MM.1S (cell line): ENCODE measurements at regions not wholly inside any gene's neighbourhood (a gene's known extent, or its start where the extent isn't known, plus 50 kb on each side); places are given as distances from the start of the nearest gene placed in this dataset.

Experiments used
- CTCF ChIP-seq: fragments of 300-600 bp; sonication (generic); IDR thresholded peaks from 2 replicates; pipeline ENCODE4 v1.5.1; 2016; ENCODE audit warnings: antibody characterized with exemption, low read length, mixed read lengths
- EZH2 ChIP-seq: fragments of 300-600 bp; sonication (generic); optimal IDR thresholded peaks from 2 replicates; pipeline ENCODE3; 2017; ENCODE audit warnings: low read depth, mild to moderate bottlenecking, antibody characterized with exemption, low read length, mixed read lengths
- EZH2phosphoT487 ChIP-seq: fragments of 300-600 bp; sonication (generic); IDR thresholded peaks from 2 replicates; pipeline ENCODE4 v1.6.1; 2018; ENCODE audit warnings: antibody characterized with exemption, low read length

- no peak for TF ChIP-seq CTCF
- no peak for TF ChIP-seq EZH2phosphoT487
- TF ChIP-seq EZH2: no peak
Observed at GRCh38 chr1:14027099-14027498, 327.1 kb downstream of the PRDM2 start.
